ENCODE measurements at regions not wholly inside any gene's neighbourhood (a gene's known extent, or its start where the extent isn't known, plus 50 kb on each side); places are given as distances from the start of the nearest gene placed in this dataset.
A peak's percentile ranks its signal among the peaks of the same experiment; 100 is the strongest.
"Not testable (repeated sequence)": the region's sequence is repeated elsewhere in the genome, so short reads cannot be mapped to it uniquely, and the experiment has no call there.

DNA sequence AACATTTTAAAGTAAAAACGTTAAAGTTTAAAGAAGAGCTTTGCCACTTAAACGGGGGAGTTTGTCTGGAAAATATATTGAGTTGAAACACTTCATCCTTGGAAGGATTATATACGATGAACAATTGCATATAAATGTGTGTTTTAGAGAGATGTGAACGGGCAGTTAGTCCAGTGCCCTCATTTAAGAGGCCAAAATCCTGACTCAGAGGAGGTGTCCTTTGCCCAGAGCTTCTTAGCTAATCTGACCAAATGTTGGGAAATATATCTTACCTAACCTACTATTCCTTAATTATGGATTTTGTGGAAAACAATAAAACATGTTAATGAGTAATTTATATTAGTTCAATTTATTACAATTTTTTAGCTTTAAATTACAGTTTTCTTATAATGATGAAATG lies 327.2 kb upstream of the DIPK2B start:
- no peak for DNase-seq

DNA sequence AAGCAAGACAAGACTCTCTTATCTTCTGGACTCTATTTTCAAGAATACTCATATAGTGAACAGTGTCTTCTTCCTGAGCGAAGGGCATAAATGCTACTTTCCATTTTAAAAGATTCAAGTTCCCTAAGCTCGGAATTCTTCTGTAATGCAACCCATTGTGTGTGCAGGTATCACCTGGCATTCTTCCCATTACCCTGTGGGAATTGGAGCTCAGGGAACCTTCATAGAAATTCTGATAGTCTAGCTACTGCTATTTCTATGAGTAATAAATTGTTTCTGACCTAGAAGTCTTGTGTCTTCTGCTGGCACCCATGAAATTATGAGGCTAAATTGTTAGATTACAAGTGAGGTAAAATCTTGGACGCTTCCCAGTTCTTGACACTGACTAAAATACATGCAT lies 324.1 kb upstream of the DIPK2B start:
- DNase-seq, result no peak

DNA sequence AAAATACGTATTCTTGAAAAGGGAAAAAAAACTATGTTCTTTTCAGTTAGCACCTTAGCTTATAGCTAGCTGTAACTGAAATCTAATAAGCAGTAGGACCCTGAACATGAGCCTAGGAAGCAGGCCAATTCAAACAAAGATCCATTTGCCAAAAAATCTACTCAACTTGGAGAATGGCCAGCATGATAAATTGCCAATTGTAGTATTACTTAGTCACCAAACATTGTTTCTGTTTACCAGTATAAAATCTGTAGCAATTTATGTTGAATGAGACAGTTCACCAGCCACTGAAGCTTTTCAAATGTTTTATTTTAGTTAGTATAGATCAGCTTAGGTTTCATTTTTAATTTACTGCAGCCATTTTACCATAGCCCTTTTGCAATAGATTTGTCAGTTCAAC lies 323.6 kb upstream of the DIPK2B start:
- DNase-seq, result no peak

DNA sequence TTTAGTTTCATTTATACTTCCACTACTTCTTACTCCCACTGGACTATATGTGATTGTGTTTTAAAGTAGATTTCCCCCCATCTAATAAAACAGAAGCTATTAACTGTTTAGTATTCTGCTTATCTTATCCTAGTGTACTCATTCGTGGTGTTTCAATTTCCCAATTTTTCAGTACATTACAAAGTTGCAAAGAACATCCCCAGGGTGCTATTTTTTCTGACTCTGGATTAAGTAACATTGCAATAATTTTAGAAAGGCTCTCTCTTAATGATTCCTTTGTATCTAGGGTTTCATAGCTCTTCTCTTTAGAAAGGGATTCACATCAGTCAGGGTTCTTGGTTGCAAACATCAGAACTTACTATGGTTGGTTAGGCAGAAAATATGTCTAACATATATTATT lies 317.9 kb upstream of the DIPK2B start:
- no peak for DNase-seq

DNA sequence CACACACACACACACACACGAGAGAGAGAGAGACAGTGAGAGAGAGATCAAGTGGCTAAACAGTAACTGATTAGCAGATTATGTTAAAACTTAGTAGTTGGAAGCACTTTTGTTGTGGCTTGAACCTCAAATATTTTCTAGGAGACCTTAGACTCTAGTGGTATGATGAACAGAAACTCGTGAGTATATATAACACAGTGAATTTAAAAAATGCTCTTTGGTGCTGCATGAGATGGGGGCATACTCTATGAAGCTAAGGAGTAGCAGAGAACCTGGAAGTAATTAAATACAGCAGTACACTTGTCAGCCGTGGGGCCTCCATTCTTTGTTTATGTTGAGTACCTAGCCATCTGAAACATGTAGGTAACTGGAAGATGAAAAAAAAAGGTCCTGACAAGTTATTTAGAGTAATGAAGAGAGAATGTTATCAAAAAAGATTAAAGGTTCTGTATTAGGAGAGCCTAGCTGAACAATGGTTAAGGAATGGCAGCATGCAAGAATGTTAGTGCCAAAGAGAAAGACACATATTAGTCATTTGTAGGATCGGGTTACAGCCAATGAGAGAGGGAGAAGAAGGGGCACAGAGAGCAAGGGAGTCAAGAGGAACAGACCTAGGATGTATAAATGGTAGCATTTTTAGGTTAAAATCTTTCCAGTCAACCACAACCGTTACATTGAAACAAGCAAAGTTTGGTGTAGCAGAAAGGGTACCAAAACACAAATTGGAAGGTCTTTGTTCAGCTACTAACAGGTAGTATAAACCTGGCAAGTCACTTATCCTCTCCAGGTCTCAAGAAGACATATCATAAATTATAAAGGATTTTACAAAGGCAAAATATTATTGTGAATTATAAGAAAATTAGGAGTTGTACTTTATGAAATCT lies 316.7 kb upstream of the DIPK2B start:
- DNase-seq, result no peak

DNA sequence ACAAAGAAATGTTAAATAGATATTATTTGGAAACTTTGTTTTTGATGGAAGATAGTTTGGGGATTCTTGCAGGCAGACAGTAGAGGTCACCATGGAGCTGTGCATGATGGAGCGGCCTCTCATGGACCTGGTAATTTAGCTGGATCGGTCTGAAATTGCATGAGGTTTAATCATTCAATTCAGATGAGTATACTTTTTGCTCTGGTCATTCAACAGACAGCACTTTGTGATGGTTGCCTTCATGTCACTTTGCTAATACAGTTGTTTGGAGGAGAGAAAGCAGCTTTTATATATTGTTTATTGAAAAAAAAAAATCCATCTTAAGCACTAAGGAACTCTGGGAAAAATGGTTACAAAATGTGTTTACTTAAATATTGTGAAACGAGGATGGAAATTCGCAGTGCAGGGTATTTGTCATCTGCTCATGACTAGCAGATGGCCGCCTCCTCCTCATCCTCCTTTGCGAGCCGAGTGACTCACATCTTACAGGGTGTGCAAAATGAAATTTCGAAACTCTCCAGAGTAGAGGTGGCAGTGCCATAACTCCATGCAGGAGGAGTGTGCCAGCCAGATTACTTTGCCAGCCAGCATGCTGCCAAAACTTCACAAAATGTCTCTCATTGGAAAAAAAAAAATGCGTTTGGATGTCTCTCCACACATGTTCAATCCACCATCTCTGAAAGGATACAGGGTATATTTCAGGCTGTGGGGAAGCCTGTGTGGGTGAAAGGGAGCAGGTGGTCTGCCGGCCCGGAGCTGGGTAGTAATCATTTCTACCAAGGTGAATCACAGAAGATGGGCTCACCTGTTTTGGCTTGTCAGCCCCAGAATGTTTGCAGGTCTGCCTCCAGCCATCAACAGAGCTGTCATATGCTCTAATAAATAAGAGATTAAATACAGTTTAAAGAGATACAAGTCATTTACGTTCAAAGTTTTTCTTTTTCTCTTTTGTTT lies 314.9 kb upstream of the DIPK2B start:
- peak; percentile 7 for DNase-seq

DNA sequence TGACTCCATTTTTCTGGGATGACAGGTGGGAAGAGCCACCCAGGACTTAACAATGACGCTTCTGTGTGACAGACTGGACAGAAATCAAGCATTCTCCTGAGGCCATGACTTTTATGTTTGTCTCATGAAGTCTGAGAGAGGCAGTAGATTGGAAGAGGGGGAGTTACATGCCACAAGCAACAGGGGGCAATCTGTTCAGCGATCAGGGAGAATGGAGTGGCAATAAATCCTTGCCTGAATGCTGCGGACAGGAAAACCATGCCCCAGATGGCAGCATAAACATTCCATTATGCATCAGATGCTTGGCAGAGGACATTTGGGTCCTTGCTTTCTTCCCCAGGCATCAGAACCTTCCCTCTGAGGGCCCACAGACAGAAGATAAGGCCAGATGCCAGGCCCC lies 312.4 kb upstream of the DIPK2B start:
- DNase-seq, result no peak

DNA sequence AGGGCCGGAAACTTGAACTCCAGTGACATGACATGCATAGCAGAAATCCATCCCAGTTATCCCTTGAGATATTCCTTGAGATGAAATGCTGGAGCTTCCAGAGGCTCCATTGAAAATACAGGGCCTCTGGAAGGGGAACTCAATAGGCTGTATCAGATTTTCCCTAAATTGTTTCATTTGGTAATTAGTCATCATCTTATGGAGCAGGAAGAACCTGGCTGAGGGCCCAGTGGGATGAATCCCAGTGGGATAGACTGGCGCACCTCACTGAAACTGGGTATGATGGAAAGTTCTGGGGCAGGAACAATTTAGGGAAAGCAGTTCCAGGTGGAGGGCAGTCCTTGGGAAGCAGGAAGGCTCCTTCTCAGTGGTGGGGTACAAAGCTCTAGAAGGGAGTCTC lies 307.8 kb upstream of the DIPK2B start:
- no peak for DNase-seq

DNA sequence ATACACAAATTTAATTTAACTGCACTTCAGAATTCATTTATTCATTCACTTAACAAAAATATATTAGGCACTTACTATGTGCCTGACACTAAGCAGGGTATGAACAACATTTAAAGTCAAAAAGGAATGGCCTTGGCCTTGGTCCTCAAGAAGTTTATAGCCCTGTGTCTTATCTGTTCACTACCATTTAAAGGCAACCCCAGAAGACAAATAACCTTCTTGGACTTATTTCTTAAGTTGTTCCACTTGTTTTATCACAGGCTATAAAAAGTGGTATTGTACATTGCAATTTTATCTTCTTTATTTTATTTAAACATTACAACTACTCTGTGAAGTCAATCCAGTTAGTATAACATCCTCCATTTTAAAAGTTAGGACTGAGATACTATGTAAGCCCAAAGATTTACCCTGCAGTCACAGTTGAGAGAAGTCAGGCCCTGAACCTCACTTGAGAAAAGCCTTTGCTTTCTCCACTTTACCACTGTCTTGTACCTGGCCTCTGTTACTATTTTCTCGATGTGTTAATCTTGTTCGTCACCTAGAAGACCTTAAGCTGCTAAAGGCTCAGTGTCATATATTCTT lies 305.6 kb upstream of the DIPK2B start:
- no peak for DNase-seq

DNA sequence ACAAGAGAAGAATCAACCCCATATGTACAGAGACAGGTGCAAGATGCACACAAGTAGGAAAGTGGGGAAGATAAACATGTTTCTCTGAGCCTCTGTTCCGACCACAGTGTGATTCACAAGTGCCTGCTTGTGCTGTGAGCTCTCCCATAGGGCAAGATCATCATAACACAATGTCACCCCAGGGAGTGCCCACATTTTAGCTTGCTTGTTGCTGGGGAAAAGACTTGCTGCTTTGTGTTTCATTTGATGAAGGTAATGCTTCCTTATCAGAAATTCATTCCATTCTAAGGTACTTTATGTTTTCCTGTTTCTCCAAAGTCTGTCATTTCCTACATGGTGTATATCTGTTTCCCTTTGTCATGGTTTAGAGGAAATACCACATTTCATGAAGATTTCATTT lies 304.5 kb upstream of the DIPK2B start:
- no peak for DNase-seq

DNA sequence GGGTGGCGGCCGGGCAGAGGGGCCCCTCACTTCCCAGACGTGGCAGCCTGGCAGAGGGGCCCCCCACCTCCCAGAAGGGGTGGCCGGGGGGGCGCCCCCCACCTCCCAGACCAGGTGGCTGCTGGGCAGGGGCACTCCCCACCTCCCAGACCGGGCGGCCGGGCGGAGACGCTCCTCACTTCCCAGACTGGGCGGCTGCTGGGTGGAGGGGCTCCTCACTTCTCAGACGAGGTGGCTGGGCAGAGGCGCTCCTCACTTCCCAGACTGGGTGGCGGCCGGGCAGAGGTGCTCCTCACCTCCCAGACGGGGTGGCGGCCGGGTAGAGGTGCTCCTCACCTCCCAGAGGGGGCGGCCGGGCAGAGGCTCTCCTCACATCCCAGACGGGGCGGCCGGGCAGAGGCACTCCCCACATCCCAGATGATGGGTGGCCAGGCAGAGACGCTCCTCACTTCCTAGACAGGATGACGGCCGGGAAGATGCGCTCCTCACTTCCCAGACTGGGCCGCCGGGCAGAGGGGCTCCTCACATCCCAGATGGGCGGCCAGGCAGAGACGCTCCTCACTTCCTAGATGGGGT lies 303.2 kb upstream of the DIPK2B start:
- not testable (repeated sequence) for DNase-seq

DNA sequence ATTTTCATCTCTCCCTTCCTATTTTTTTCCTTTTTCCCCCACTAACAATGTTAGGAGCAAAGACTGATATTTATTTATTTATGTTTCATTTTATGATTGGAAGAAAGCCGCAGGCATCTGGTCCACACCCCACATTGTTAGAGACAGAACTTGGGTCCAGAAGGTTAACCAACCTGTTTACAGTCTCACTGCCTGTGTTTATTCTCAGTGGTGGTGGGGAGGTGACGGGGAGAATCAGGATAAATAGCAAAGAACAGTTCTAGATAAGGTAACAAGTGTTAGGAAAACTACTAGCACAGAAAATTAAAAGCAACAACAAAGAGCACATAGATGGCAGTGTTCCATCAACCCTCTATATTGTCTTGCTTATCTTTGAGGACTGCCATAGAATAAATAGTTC lies 301.7 kb upstream of the DIPK2B start:
- DNase-seq, result no peak

DNA sequence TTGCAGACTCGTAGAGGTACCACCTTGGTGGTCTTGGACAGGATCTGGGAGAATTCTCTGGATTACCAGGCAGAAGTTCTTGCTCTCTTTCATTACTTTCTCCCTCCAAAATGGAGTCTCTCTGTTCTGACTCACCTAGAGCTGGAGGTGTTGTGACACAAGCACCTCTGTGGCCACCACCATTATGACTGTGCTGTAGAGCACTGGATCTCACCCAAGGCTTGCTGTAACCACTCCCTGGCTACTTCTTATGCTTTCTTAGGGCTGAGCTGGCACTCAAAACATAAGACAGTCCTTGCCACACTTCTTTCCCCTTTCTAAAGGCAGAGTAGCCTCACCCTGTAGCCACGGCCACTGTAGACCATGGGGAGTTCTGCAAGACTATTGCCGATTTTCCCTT lies 296.6 kb upstream of the DIPK2B start:
- no peak for DNase-seq

DNA sequence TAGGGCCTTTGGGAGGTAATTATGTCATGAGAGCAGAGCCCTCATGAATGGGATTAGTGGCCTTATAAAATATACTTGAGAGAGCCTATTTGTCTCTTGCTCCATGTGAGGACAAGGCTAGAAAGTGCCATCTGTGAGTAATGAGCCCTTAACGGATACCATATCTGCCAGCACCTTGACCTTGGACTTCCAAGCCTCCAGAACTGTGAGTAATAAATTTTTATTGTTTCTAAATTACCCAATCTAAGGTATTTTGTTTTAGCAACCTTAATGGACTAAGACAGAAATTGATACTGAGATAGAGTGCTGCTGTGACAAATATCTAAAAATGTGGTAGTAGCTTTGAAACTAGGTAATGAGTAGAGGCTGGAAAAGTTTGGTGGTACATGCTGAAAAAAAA lies 285.0 kb upstream of the DIPK2B start:
- no peak for DNase-seq

DNA sequence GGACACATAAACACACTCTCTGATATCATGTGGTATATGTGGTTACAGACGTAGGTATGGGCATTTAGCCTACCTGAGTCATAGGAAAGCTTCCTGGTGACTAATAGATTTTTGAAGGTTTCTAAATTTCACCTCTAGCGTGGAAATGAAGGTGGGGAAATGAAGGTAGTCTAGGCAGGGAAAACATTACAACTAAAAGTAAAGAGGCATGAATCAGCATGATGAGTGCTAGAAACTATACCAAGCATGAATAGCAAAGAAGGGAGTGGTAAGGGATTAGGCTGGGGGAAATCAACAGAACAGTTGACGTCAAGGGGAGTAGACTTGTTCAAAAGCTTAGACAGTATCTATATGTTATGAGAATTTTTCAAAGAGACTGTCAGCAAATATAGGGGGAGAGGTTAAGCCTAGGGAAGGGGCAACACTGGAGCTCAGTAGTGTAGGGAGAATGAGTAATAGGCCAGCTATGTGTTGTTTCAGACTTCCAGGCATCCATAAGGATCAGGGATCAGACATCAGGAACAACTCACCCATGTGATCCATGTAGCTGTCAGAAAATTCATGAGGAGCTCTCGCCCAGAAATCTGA lies 279.3 kb upstream of the DIPK2B start:
- no peak for DNase-seq

DNA sequence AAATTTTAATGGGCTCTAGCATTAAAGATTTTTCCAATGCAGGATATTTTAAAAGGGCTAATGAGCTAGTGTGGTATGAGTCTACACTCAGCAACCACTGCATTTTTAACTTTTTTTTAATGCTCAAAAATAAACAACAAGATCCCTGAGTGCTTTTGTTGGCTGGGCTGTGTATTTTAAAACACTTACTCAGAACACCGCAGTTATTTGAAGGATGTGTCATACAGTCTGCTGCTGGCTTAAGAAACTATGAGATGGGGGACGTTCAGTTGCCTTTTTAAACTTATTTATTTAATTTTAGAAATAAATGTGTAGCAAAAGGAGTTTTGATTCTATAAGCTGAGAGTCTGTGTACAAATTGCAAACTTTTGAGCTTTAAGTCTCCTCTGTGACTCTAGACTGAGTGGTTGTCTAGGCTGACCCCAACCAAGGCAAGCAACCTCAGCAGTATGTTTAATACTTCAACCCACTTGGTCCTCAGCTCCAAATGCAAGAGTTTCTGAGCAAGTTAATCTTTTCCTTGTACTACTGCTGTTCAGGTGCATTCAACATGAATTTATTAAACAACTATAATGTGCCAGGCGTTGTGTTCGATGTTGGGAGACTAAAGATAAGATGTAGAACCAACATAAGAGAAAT lies 278.6 kb upstream of the DIPK2B start:
- DNase-seq, result no peak

DNA sequence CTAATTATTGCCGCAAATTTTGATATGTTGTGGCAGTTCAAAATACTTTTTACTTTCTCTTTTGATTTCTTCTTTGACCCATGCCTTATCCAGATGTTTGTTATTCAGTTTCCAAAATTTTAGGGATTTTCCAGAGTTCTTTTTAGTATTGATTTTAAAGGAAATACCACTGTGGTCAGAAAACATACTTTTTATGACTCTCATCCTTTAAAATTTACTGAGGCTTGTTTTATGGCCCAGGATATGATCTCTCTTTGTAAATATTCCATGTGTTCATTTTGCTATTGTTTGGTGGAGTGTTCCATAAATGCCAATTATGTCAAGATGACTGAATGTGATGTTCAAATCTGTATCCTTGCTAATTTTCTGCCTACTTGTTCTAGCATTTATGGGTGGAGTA lies 272.3 kb upstream of the DIPK2B start:
- no peak for DNase-seq

DNA sequence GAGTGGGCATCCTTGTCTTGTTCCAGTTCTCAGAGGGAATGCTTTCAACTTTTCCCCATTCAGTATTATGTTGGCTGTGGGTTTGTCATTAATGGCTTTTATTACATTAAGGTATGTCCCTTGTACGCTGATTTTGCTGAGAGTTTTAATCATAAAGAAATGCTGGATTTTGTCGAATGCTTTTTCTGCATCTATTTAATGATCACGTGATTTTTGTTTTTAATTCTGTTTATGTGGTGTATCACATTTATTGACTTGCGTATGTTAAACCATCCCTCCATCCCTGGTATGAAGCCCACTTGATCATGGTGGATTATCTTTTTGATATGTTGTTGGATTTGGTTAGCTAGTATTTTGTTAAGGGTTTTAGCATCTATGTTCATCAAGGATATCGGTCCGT lies 266.9 kb upstream of the DIPK2B start:
- not testable (repeated sequence) for DNase-seq

DNA sequence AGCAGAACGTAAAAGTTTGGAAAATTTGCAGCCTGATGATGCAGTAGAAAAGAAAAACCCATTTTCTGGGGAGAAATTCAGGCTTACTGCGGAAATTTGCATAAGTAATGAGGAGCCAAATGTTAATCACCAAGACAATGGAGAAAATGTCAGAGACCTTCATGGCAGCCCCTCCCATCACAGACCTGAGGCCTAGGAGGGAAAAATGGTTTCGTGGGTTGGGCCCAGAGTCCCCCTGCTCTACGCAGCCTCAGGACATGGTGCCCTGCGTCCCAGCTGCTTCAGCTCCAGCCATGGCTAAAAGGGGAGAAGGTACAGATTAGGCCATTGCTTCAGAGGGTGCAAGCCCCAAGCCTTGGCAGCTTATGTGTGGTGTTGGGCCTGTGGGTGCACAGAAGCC lies 255.1 kb upstream of the DIPK2B start:
- DNase-seq, result not testable (repeated sequence)

DNA sequence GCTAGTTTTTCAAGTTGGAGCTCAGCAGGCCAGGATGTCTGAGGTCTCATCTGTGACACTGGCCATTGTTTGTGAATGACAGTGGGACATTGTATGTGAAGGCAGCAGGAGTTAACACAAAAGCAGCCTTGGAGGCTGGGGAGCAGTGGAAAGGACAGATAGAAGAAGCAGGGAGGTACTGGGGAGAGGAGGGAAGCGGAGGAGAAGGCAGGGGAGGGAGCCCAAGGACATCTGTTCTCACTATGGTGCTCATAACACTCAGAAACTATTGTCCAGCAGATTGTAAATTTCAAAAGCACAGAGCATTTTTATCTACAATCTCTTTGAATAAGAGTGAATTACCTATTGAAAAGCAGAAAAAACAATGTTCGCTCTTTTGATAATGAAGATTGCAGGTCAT lies 253.6 kb upstream of the DIPK2B start:
- no peak for DNase-seq

DNA sequence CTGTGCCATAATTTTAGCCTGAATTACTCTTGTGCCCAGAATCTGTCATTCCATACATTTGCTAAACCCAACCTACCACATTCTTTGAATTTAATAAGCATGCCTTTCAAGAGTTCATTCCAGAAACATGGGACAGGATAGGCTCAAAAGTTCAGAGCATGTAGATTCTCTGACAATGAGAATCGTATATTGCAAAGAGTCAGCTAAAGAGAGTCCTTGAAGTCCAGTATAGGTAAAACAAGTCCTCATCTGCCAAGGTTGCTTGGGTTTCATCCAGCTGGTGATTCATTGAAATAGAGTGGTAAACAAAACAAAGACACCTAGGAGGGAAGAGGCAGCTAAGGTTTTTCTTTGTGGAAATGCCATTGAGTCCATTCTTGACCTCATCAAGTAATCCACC lies 249.3 kb upstream of the DIPK2B start:
- DNase-seq, result no peak

DNA sequence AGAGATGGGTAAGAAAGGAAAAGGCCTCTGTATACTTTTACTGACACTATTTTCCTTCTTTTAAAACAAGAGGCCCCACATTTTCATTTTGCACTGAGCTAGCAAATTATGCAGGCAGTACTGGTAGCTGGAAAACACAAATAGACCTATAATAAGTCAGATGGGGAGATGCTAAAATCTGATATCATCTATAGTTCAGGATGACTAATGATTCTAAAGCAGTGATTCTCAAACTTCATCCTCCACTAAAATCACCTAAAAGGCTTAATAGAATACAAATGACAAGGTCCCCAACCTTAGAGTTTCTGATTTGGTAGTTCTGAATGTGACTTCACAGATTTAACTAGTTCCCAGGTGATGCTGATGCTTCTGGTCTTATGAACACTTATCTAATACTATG lies 247.3 kb upstream of the DIPK2B start:
- DNase-seq, result no peak

Measured in NCI-H2171 treated with DMSO at 0.1 percent for 48 hours (cell line).